Heart left ventricle (tissue), 13 donors: ENCODE measurements at regions not wholly inside any gene's neighbourhood (a gene's known extent, or its start where the extent isn't known, plus 50 kb on each side); places are given as distances from the start of the nearest gene placed in this dataset.

Experiments
- POLR2A ChIP-seq, 2 donors: fragments of 450-650 bp; IDR thresholded peaks; one replicate each; pipeline ENCODE4 v1.6.1; 2017; ENCODE audit warnings: antibody characterized with exemption in 2 of 2, mild to moderate bottlenecking in 2 of 2, moderate library complexity in 2 of 2
- TF ChIP-seq, protein P1 (sequence below), 12 donors: fragments of 200-600 bp; sonication (generic) in 4 of 12; IDR thresholded peaks; one replicate each; pipeline versions ENCODE4 v1.5.0 to v1.8.0; 2018 to 2022; ENCODE audit warnings: antibody characterized with exemption in 12 of 12, mild to moderate bottlenecking in 5 of 12
- donor health status: ischemic (EF 13 %, LVEDD 7.1; RV severe dilation, severe dysfunction).
- donor health status: DM: no; HTN: yes; CAD: no.
- donor health status: DM: no; HTN: no; CAD: no.
- donor health status: ischemic (EF 25% LVEDD 6.9; RV normal size, moderate dysfunction).
- donor health status: ischemic (EF 25% LVEDD 5.7; RV mildly dilated, moderate dysfunction).
- donor health status: ischemic (EF 35%, LVEDD 5.7; RV mildly dilated, moderate dysfunction).
- donor health status: nonischemic (EF 11% LVEDD 7.7; RV severe dilation, severe dysfunction).
- donor health status: DM: yes; HTN: yes; CAD: no.
- donor health status: PGD.
- donor health status: ischemic (EF 29% LVEDD 5.4; RV normal size, mild dysfunction).
- donor health status: nonischemic (EF 23%, LVEDD 6.1; RV moderate dilation, normal function).

- TF ChIP-seq, protein P1, sequence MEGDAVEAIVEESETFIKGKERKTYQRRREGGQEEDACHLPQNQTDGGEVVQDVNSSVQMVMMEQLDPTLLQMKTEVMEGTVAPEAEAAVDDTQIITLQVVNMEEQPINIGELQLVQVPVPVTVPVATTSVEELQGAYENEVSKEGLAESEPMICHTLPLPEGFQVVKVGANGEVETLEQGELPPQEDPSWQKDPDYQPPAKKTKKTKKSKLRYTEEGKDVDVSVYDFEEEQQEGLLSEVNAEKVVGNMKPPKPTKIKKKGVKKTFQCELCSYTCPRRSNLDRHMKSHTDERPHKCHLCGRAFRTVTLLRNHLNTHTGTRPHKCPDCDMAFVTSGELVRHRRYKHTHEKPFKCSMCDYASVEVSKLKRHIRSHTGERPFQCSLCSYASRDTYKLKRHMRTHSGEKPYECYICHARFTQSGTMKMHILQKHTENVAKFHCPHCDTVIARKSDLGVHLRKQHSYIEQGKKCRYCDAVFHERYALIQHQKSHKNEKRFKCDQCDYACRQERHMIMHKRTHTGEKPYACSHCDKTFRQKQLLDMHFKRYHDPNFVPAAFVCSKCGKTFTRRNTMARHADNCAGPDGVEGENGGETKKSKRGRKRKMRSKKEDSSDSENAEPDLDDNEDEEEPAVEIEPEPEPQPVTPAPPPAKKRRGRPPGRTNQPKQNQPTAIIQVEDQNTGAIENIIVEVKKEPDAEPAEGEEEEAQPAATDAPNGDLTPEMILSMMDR (IDR thresholded peaks at IDR 0.05) = no peak
- no peak for TF ChIP-seq POLR2A (IDR thresholded peaks at IDR 0.05)
Observed at GRCh38 chr20:52056203-52057062, 135.1 kb downstream of the ZFP64 start.
